ENCODE measurements at regions not wholly inside any gene's neighbourhood (a gene's known extent, or its start where the extent isn't known, plus 50 kb on each side); places are given as distances from the start of the nearest gene placed in this dataset.
A peak's percentile ranks its signal among the peaks of the same experiment; 100 is the strongest.

DNA sequence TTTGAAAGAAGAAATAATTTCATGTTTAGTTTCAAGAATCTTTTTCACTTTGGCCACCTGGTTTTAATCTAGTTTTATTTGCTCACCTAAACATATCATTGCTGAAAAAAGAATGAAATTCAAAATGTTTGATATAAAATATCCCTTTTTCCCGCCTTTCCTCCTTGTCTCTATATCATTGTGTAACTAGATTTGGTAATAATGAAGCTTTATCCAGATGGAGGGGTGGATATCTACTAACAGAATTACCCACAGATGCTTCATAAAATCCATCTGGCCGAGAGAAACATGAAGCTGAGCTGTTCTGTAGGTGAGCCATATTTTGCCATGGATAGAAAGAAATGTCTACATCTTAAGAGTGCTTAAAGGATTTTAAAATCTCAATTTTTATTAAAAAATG is 214.7 kb downstream of the ICE1 start:
- TF ChIP-seq, protein P1, sequence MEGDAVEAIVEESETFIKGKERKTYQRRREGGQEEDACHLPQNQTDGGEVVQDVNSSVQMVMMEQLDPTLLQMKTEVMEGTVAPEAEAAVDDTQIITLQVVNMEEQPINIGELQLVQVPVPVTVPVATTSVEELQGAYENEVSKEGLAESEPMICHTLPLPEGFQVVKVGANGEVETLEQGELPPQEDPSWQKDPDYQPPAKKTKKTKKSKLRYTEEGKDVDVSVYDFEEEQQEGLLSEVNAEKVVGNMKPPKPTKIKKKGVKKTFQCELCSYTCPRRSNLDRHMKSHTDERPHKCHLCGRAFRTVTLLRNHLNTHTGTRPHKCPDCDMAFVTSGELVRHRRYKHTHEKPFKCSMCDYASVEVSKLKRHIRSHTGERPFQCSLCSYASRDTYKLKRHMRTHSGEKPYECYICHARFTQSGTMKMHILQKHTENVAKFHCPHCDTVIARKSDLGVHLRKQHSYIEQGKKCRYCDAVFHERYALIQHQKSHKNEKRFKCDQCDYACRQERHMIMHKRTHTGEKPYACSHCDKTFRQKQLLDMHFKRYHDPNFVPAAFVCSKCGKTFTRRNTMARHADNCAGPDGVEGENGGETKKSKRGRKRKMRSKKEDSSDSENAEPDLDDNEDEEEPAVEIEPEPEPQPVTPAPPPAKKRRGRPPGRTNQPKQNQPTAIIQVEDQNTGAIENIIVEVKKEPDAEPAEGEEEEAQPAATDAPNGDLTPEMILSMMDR (IDR thresholded peaks at IDR 0.05) = no peak
- Histone ChIP-seq H3K36me3 (no peaks in the 10 kb centered on the region), H3K27me3 (no peaks in the 10 kb centered on the region), H3K9me3 (no peaks in the 10 kb centered on the region), H3K4me1 (no peaks in the 10 kb centered on the region), H3K27ac (no peak overlapping the region), H3K4me3 (no peak overlapping the region)
- no peak for ATAC-seq
- DNase-seq = no peak
- intact Hi-C loops (cut with DNase I) = no loop called here

DNA sequence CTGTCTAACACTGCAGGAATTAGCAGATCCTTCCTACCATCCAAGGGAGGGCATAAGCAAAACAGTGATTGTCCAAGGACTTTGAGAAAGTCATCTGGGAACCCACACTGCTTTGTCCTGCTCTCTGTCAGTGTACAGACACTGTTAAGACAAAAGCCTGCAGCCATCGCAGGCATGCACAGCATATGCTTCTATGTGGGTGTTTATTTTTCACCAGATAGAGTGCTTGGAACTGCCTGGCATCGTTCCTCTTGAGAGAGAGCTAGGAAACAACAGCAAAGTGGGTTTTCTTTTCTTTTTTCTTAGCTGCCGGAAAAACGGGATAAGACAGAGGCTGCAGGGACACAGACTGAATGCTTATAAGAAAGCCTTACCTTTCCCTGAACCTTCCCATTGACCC is 212.3 kb downstream of the ICE1 start:
- intact Hi-C loops (cut with DNase I) = no loop called here
- no peak for ATAC-seq
- TF ChIP-seq, protein P1 (IDR thresholded peaks at IDR 0.05) = no peak

DNA sequence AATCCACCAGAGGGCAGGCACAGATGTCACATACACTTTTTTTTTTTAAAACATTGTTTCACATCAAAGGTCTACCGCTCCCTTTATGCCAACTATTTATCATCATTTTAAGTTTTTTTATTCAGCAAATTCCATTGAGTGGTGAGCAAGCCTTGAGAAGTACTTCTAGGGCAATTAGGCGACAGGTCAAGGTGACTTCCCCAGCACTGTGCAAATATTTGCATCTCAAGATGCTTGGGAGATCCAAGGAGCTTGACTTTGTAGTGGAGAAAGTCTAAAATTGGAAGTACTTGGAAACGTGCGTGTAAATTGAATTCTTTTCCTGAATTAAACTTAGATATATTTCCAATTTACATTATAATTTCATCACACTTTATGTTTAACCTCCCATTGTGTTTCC is 211.1 kb downstream of the ICE1 start:
- H3K27me3 ChIP-seq = no peaks in the 10 kb centered on the region
- ATAC-seq (peak; percentile 45), DNase-seq (no peak)
- TF ChIP-seq, protein P1 (IDR thresholded peaks at IDR 0.05) = no peak
- no peak overlapping the region for H3K4me3 ChIP-seq
- intact Hi-C loops (cut with DNase I) = no loop called here
- no peaks in the 10 kb centered on the region for H3K4me1 ChIP-seq
- no peaks in the 10 kb centered on the region for H3K9me3 ChIP-seq
- H3K27ac ChIP-seq = no peak overlapping the region
- H3K36me3 ChIP-seq = no peaks in the 10 kb centered on the region

More for the DNA sequence above, 212.3 kb downstream of the ICE1 start:
- H3K36me3 ChIP-seq = no peaks in the 10 kb centered on the region
- H3K27me3 ChIP-seq = no peaks in the 10 kb centered on the region
- no peaks in the 10 kb centered on the region for H3K4me1 ChIP-seq
- no peak overlapping the region for H3K4me3 ChIP-seq
- no peak overlapping the region for H3K27ac ChIP-seq
- no peak for DNase-seq
- H3K9me3 ChIP-seq = no peaks in the 10 kb centered on the region

DNA sequence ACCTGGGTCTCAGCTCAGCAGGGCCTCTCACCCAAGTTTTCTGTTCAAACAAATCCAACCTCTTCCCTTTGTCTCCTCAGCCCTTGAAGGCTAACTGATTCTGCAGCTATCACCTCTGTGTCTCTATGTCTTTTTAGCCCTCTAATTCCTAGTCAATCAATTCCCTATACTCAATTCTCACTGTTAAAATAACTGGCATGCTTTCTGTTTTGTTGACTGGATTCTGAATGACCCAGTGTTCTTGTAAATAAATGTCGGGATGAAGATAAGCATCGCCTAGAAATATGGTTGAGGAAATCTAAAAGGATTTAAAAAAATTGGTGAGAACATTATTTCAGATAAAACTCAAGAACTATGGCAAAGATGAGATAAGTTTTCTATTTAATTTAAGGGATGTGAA is 210.2 kb downstream of the ICE1 start:
- Histone ChIP-seq H3K27me3 (no peaks in the 10 kb centered on the region), H3K36me3 (no peaks in the 10 kb centered on the region), H3K4me1 (no peaks in the 10 kb centered on the region), H3K9me3 (no peaks in the 10 kb centered on the region), H3K27ac (no peak overlapping the region), H3K4me3 (no peak overlapping the region)
- intact Hi-C loops (cut with DNase I) = no loop called here
- TF ChIP-seq, protein P1 (IDR thresholded peaks at IDR 0.05) = no peak
- no peak for DNase-seq
- ATAC-seq = no peak

DNA sequence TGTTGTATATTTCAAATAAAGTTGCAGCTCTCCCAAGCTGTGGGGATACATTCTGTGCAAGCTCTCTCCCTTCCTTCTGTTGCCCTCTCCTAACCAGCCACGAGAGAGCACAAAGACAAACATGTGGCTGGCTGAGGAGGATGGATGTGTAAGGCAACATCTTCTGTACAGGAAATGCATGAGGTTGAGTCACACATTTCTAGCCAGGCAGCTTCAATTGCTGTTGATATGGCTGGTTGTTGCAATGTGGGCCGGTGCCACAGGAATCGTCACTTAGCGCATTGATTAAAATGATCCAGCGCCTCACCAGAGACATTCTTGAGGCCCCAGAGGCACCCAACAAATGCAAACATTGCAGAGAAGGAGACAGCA is 207.1 kb downstream of the ICE1 start:
- DNase-seq = no peak
- TF ChIP-seq, protein P1 (IDR thresholded peaks at IDR 0.05) = no peak
- Histone ChIP-seq H3K27ac (no peak overlapping the region), H3K9me3 (no peaks in the 10 kb centered on the region), H3K27me3 (no peaks in the 10 kb centered on the region), H3K36me3 (no peaks in the 10 kb centered on the region), H3K4me3 (no peak overlapping the region), H3K4me1 (no peaks in the 10 kb centered on the region)
- intact Hi-C loops (cut with DNase I) = no loop called here
- no peak for ATAC-seq

DNA sequence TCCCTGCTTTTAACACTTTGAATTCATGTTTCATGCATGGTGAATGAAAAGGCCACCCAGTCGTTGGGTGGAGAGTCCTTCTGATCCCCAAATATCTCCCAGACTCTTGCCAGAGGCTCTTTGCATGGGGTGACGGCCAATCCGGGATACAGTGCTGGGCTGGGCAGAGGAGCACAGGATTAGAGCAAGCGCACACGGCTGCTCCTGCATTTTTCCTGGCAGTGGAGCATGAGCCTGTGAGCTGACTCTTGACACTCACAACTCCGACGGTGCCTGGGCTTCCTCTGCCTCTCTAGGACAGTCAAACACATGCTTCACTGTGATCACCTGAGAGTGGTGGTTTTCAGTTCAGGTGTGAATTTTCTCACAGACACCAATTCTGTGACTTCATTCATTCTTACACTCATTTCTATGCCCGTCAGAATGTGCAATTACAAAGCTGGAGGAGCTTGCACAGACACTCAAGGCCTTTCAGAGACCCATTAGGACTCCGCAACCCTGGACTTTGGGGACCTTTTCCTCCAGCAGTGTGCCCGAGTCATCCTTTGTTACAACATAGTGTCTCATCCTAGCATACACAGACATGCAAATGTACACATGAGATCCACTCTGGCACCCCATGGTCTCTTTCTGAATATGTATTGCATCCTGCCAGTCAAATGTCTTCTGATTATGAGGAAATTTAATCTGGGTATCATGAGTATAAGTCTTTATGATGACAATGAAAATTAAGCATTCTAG is 206.6 kb downstream of the ICE1 start:
- ATAC-seq (no peak), DNase-seq (no peak)
- no peaks in the 10 kb centered on the region for H3K36me3 ChIP-seq
- H3K4me1 ChIP-seq = no peaks in the 10 kb centered on the region
- H3K27me3 ChIP-seq = no peaks in the 10 kb centered on the region
- no peak overlapping the region for H3K4me3 ChIP-seq
- no peaks in the 10 kb centered on the region for H3K9me3 ChIP-seq
- no peak overlapping the region for H3K27ac ChIP-seq
- TF ChIP-seq, protein P1 (IDR thresholded peaks at IDR 0.05) = no peak
- intact Hi-C loops (cut with DNase I) = no loop called here
